GM12865 (cell line): ENCODE measurements at regions not wholly inside any gene's neighbourhood (a gene's known extent, or its start where the extent isn't known, plus 50 kb on each side); places are given as distances from the start of the nearest gene placed in this dataset.

Experiments used
- DNase-seq: peaks from one replicate; pipeline ENCODE4 v3.0.0; 2010; ENCODE audit warnings: low read depth
- H3K4me3 ChIP-seq: 2 replicates; pipeline ENCODE4 v1.5.1; 2011; ENCODE audit warnings: mild to moderate bottlenecking, low read depth, low read length, control low read depth
- TF ChIP-seq, protein P1 (sequence below): IDR thresholded peaks from 2 replicates; pipeline ENCODE4 v1.5.1; 2011; ENCODE audit warnings: low read length, control low read depth, low read depth, inconsistent platforms; ENCODE audit not compliant: insufficient read depth; ENCODE audit errors: missing control alignments

DNA sequence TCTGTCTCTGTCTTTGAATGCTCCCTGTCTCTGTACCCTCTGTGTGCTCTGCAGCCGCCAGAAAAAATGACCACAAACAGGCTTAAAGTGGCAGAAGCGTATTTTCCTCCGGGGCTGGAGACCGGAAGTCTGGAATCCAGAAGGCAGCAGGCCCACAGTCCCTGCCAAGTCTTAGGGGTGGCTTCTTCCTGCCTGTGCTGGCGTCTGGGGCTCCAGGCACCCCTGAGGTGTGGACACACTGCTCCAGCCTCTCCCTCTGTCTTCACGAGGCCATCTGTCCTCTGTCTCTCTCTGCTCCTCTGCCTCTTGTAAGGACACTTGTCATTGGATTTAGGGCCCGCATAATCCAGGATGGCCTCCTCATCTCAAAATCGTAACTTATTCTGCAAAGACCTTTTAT, 298.4 kb upstream of the IRX4 start:
- H3K4me3 ChIP-seq = no peak overlapping the region
- DNase-seq = no peak
- TF ChIP-seq, protein P1, sequence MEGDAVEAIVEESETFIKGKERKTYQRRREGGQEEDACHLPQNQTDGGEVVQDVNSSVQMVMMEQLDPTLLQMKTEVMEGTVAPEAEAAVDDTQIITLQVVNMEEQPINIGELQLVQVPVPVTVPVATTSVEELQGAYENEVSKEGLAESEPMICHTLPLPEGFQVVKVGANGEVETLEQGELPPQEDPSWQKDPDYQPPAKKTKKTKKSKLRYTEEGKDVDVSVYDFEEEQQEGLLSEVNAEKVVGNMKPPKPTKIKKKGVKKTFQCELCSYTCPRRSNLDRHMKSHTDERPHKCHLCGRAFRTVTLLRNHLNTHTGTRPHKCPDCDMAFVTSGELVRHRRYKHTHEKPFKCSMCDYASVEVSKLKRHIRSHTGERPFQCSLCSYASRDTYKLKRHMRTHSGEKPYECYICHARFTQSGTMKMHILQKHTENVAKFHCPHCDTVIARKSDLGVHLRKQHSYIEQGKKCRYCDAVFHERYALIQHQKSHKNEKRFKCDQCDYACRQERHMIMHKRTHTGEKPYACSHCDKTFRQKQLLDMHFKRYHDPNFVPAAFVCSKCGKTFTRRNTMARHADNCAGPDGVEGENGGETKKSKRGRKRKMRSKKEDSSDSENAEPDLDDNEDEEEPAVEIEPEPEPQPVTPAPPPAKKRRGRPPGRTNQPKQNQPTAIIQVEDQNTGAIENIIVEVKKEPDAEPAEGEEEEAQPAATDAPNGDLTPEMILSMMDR = no peak

- H3K4me3 ChIP-seq = no peak overlapping the region
- DNase-seq = no peak
- TF ChIP-seq, protein P1 = no peak
Observed at GRCh38 chr5:2180456-2180855, 297.7 kb upstream of the IRX4 start.

GRCh38 chr5:2179861-2180260, 297.1 kb upstream of the IRX4 start:
- TF ChIP-seq, protein P1 = no peak
- no peak overlapping the region for H3K4me3 ChIP-seq
- no peak for DNase-seq

DNA sequence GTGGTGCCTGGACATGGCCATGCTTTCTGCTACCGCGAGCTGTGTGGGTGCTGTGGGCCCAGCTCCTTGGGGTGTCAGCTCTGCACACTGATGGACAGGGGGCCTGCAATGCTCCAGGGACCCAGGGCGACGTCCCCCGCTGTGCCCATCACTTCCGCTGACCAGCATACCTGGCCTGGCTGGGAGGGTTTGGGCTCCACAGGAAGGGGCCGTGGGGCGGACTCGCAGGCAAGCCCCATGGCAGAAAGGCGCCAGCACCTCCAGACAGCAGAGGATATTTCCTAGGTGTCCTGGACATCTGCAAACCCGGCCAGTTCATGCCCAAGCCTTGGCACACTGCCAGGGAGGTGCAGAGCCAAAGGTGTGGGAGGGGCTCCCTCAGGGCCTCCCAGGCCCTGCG, 295.8 kb upstream of the IRX4 start:
- no peak for DNase-seq
- no peak overlapping the region for H3K4me3 ChIP-seq
- TF ChIP-seq, protein P1 = no peak

DNA sequence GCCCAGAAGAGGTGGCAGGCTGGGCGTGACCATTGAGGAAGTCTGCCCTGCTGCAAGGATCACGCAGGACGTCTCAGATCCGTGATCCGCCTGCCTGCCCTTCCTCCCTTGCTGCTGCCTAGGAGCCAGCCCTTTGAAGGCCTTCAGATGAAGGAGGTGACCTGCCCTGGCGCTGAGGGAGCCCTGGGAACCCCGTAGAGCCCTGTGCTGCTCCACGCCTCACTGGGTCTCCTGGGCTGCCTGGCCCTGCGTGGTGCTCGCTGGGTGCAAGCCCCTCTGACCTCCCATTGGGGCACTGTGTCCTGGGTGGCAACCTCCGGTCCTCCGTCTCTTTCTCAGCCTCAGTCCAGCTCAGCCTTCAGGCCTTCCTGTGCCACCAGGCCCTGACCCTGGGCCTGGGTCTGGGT, 295.3 kb upstream of the IRX4 start:
- TF ChIP-seq, protein P1 = no peak
- no peak for DNase-seq

DNA sequence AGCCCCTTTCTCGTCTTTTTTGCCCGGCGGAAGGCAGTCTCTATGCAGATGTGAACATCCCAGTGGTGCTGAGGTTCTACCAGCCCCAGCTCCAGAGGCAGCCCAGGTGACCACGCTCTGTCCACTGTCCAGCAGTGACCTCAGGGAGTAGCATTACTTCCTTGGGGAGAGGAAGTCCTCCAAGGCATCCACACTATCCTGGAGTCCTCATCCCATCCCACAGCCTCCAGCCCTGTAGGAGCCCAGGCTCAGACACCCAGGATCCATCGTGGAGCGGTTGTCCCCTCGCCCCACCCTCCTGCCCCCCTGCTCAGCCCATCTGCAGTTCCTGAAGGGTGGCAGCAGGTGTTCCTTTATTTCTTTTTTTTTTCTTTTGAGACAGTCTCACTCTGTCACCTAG, 294.5 kb upstream of the IRX4 start:
- H3K4me3 ChIP-seq = no peak overlapping the region
- no peak for DNase-seq
- TF ChIP-seq, protein P1 = no peak

More for the DNA sequence above, 295.3 kb upstream of the IRX4 start:
- H3K4me3 ChIP-seq = no peak overlapping the region

GRCh38 chr5:2176581-2176980, 293.9 kb upstream of the IRX4 start:
- DNase-seq = no peak
- no peak overlapping the region for H3K4me3 ChIP-seq
- TF ChIP-seq, protein P1 = no peak
